HG03378 (cell line): ENCODE measurements at regions not wholly inside any gene's neighbourhood (a gene's known extent, or its start where the extent isn't known, plus 50 kb on each side); places are given as distances from the start of the nearest gene placed in this dataset.

Experiments used
- ATAC-seq: cut with Tn5 transposase; IDR thresholded peaks from one replicate; pipeline ENCODE4 v1.9.1; 2021; ENCODE audit warnings: mild to moderate bottlenecking, moderate library complexity; ENCODE audit not compliant: unreplicated experiment

- no peak for ATAC-seq
These were observed 149.4 kb upstream of the KCNMB2 start for GRCh38 chr3:178386880-178387279.

- no peak for ATAC-seq
These were observed 147.8 kb upstream of the KCNMB2 start for GRCh38 chr3:178388473-178388872.

GRCh38 chr3:178389258-178389657 lies 147.0 kb upstream of the KCNMB2 start:
- no peak for ATAC-seq

GRCh38 chr3:178392511-178392926 lies 143.7 kb upstream of the KCNMB2 start:
- ATAC-seq, result no peak

- no peak for ATAC-seq
These were observed 143.1 kb upstream of the KCNMB2 start for GRCh38 chr3:178393146-178393545.

- no peak for ATAC-seq
These were observed 142.4 kb upstream of the KCNMB2 start for GRCh38 chr3:178393824-178394223.

- ATAC-seq, result no peak
These were observed 139.9 kb upstream of the KCNMB2 start for GRCh38 chr3:178396318-178396717.

- ATAC-seq, result no peak
These were observed 139.0 kb upstream of the KCNMB2 start for GRCh38 chr3:178397202-178397601.

- no peak for ATAC-seq
These were observed 138.4 kb upstream of the KCNMB2 start for GRCh38 chr3:178397836-178398235.

GRCh38 chr3:178404961-178405360 lies 131.3 kb upstream of the KCNMB2 start:
- ATAC-seq, result no peak

GRCh38 chr3:178405531-178405930 lies 130.7 kb upstream of the KCNMB2 start:
- ATAC-seq, result no peak

- no peak for ATAC-seq
These were observed 130.0 kb upstream of the KCNMB2 start for GRCh38 chr3:178406206-178406605.

- ATAC-seq, result no peak
These were observed 120.9 kb upstream of the KCNMB2 start for GRCh38 chr3:178415384-178415783.

- no peak for ATAC-seq
These were observed 118.5 kb upstream of the KCNMB2 start for GRCh38 chr3:178417736-178418135.

- no peak for ATAC-seq
These were observed 117.2 kb upstream of the KCNMB2 start for GRCh38 chr3:178419071-178419470.

- no peak for ATAC-seq
These were observed 116.2 kb upstream of the KCNMB2 start for GRCh38 chr3:178420033-178420432.

- ATAC-seq, result no peak
These were observed 115.2 kb upstream of the KCNMB2 start for GRCh38 chr3:178421069-178421468.

- no peak for ATAC-seq
These were observed 113.8 kb upstream of the KCNMB2 start for GRCh38 chr3:178422406-178422805.

- ATAC-seq, result no peak
These were observed 108.2 kb upstream of the KCNMB2 start for GRCh38 chr3:178428037-178428436.

GRCh38 chr3:178434206-178434805 lies 101.9 kb upstream of the KCNMB2 start:
- no peak for ATAC-seq

GRCh38 chr3:178435575-178435974 lies 100.7 kb upstream of the KCNMB2 start:
- no peak for ATAC-seq

GRCh38 chr3:178436773-178437172 lies 99.5 kb upstream of the KCNMB2 start:
- ATAC-seq, result peak; percentile 68

GRCh38 chr3:178437236-178437635 lies 99.0 kb upstream of the KCNMB2 start:
- ATAC-seq, result no peak
